Umbilical cord (tissue), 1 donor: ENCODE measurements at regions not wholly inside any gene's neighbourhood (a gene's known extent, or its start where the extent isn't known, plus 50 kb on each side); places are given as distances from the start of the nearest gene placed in this dataset.
"Not testable (repeated sequence)": the region's sequence is repeated elsewhere in the genome, so short reads cannot be mapped to it uniquely, and the experiment has no call there.

Experiments used
- DNase-seq: peaks from one replicate; pipeline ENCODE4 v3.0.0-alpha.2; 2015; ENCODE audit warnings: low spot score

GRCh38 chr2:56021136-56021474, 97.5 kb upstream of the EFEMP1 start:
- DNase-seq = no peak

GRCh38 chr2:56021579-56021978, 98.0 kb upstream of the EFEMP1 start:
- DNase-seq = no peak

GRCh38 chr2:56025469-56026193, 102.0 kb upstream of the EFEMP1 start:
- no peak for DNase-seq

GRCh38 chr2:56026828-56027227, 103.2 kb upstream of the EFEMP1 start:
- no peak for DNase-seq

- DNase-seq = no peak
These were observed 106.5 kb upstream of the EFEMP1 start for GRCh38 chr2:56030062-56030461.

GRCh38 chr2:56030901-56031300, 107.3 kb upstream of the EFEMP1 start:
- no peak for DNase-seq

DNA sequence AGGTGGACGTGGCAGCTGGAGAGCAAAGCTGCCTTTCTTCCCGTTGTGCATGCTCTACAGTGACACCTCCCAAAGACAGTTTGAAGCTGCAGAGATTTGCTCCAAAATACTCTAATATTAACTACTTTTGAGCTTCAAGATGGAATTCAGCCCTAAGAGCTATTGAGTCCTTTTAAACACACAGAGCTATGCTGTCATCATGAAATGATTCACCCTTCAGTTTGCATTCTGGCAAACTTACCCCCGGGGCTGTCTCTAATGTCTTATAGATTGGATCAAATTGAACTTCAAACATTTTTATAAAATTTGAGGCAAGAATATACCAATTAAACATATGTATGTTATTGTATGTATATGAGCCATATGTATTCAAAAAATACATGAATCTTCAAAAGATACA, 110.7 kb upstream of the EFEMP1 start:
- no peak for DNase-seq

DNA sequence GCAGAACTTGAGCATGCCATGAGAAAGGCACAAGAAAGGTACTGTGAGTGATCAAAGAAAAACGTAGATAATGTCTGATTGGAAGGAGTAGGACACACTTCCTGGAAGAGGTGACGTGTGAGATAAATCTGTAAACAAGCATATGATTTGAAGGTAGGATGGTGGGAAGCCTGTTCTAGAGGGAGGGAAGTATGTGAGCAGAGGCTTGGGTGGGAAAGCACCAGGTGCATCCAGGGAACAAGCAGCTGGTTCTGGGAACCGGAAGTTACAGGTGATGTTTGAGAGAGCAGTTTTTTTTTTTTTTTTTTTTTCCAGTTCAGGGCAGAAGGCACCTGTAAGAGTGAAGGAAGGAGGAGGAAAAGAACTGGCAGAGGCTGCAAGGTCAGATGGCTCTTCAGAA, 116.6 kb upstream of the EFEMP1 start:
- DNase-seq = no peak

GRCh38 chr2:56040834-56041233, 117.3 kb upstream of the EFEMP1 start:
- no peak for DNase-seq

DNA sequence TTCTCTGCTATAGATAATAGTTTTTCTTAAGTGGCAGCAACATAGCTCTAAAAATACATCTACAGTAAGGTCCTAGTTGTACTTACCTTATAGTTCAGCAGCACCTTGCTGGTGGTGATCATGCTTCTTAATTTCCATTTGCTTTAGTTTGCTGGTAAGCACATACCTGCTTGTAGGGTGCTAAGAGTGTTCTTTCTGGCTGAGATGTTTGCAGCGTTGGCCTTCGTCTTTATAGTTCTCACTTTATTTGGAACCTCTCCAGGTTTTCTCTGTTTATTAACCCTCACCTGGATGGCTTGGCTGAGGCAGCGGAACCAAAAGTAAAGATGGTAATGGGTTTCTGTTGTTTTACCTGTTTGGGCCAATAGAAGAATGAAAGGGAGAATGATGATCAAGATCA, 123.6 kb upstream of the EFEMP1 start:
- DNase-seq = no peak

DNA sequence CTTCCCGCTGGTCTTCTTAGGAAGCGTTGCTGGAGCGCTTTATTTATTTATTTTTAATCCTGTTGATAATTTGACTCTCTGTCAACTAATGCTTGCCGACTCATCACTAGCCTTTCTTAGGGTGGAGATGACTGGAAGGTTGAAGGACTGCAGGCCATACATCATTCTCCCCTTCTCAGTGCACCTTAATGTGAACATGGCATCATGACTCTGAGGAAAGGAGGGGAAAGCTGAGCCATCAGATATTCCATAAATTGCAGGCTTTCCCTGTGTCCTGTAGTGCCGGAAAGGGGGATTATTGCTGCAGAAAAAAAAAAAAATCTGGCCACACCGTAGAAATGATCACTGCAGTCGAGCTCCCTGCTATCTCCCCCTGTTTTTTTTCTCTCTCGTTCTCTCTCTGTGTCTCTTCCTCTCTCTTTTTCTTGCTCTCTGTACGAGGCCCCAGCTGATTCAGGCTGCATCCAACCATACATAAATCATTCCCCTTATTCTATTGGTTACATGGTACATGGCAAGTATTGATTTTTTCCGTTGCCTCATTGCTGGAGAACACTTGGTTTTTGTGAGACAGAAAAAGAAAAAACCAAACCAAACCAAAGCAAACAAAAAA, 125.8 kb upstream of the EFEMP1 start:
- DNase-seq = no peak

GRCh38 chr2:56053679-56054078, 130.1 kb upstream of the EFEMP1 start:
- DNase-seq = no peak

- DNase-seq = no peak
These were observed 128.4 kb upstream of the CCDC85A start for GRCh38 chr2:56055405-56055804.

- not testable (repeated sequence) for DNase-seq
These were observed 122.5 kb upstream of the CCDC85A start for GRCh38 chr2:56061327-56061726.

DNA sequence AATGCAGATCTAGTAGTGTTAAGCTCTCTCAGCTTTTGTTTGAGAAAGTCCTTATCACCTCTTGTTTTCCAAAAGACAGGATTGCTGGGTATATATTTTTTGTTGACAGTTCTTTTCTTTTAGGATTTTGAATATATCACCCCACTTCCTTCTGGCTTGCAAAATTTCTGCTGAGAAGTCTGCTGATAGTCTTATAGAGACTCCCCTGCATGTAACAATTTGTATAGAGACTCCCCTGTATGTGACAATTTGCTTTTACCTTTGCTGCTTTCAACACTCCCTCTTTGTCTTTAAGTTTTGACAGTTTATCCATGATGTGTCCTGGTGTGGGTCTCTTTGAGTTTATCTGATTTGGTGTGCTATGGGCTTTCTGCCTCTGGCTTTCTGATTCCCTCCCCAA, 115.0 kb upstream of the CCDC85A start:
- DNase-seq = no peak

DNA sequence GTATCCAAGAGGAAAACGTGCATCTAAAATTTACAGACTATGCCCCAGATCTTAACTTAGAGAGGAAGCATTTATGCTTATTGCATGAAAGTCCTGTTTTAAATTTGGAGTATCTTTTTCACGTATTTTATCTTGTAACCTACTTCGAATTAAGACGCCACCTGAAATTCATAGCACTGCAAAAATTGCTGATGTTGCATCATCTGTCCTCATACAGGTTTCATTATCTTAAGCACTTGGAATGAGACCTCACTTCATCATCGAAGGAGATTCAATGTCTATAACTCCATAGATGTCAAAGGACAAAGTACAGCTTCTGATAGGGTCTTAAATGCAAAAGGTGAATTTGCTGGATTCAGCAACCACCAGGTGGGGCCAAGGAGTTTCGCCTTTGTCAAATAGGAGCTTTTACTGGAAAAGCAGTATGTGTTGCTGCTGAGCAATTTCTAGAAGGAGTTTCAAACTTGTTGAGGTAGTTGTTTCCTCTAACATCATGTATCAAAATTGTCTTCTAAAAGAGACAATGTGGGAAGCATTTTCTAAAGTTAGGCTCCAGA, 106.4 kb upstream of the CCDC85A start:
- peak; percentile 15 for DNase-seq

DNA sequence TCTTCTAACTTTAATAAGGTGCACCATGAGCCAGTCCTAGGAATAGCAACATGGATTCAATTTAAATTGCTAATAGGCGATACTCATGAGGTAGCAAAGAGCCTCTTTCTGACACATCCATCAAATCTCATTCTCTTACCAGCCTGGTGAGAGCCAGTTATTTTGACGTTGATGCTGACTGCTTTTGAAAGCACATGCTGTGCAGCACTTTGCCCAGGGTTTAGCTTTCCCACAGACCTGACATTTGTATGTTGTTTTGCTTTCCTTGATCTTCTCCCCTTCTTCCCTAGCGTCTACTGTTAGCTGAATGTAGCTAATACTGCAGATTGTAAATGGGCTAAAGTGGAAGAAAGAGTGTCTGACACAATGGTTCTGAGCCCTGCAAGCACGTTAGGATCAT, 101.1 kb upstream of the CCDC85A start:
- no peak for DNase-seq

GRCh38 chr2:56084111-56084901, 99.5 kb upstream of the CCDC85A start:
- DNase-seq = no peak

- DNase-seq = no peak
These were observed 97.5 kb upstream of the CCDC85A start for GRCh38 chr2:56086336-56086735.

GRCh38 chr2:56088411-56088810, 95.4 kb upstream of the CCDC85A start:
- DNase-seq = no peak

- no peak for DNase-seq
These were observed 93.9 kb upstream of the CCDC85A start for GRCh38 chr2:56089931-56090330.

GRCh38 chr2:56099963-56100362, 83.8 kb upstream of the CCDC85A start:
- no peak for DNase-seq
